Activated CD8-positive, alpha-beta memory T cell treated with anti-CD3 and anti-CD28 coated beads for 48 hours (primary cell): ENCODE measurements at regions not wholly inside any gene's neighbourhood (a gene's known extent, or its start where the extent isn't known, plus 50 kb on each side); places are given as distances from the start of the nearest gene placed in this dataset.
"Not testable (repeated sequence)": the region's sequence is repeated elsewhere in the genome, so short reads cannot be mapped to it uniquely, and the experiment has no call there.

Experiments used
- DNase-seq, 3 experiments: peaks; one replicate each; pipeline ENCODE4 v3.0.0-alpha.2; 2020; ENCODE audit warnings: low read depth in 2 of 3, low spot score in 2 of 3

DNA sequence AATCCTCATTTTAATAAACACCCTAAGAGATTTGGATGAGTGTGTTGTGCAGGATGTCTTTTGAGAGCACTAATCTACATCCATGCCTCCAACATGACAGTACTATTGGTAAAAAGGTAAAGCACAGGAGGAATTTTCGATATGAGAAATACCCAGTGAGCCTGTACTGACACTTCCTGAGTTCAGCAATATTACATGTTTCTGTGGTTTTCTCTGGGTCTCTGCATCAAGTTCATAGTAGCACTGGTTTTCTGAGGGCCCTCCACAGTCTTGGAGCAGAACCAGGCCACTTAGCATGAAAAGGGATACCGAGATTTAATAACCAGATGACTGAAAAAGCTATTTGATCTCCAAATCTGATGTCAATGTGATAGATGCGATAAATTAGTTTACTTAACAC is 524.1 kb downstream of the TMEM38B start:
- no peak for DNase-seq

DNA sequence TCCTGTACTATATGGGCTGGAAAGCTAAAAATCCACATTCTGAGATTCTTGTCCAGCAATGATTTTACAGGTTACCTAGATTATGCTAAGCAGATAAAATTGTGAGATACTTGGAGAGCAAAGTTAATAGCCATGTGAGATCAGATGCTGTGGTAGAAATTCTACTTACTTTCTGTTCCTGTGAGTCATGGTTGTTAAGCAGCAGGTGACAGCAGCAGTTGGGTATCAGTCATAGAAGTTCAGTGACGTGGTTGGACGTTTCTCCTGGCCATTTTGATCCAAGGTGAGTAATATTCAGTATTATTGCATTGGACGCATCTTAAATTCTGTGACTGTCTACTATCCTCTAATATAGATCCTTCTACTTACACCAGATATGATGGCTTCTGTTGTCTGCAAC is 524.5 kb downstream of the TMEM38B start:
- no peak for DNase-seq

GRCh38 chr9:106220415-106220814 is 526.1 kb downstream of the TMEM38B start:
- no peak for DNase-seq

DNA sequence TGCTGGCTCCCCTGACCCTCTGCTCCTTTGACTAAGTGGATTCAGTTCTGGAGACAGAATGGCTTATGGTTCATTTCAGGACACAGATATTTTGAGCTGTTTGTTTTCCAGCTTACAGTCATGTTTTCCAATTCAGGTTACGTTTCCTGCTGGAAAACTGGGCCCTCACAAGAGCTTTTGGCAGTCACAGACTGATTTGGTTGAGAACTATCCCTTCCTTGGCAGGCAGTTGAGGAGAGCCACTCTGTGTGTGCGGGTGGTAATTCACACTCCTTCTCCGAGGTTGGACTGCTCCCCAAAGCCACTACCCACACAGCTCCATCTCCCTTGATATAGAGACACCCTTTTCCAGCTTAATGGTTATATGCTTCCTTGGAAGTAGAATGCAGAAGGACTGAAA is 534.5 kb downstream of the TMEM38B start:
- DNase-seq, result no peak

DNA sequence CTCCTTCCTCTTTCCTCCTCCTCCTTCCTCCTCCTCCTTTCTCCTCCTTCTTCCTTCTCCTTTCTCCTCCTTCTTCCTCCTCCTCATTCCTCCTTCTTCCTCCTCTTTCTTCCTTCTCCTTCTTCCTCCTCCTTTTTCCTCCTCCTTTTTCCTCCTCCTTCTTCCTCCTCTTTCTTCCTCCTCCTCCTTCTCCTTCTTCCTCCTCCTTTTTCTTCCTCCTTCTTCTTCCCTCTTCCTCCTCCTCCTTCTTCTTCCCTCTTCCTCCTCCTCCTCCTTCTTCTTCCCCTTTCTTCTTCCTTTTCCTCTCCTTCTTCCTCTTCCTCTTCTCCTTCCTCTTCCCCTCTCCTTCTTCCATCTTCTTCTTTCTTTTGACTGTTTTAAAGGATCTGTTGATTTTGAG is 538.8 kb downstream of the TMEM38B start:
- no peak for DNase-seq

DNA sequence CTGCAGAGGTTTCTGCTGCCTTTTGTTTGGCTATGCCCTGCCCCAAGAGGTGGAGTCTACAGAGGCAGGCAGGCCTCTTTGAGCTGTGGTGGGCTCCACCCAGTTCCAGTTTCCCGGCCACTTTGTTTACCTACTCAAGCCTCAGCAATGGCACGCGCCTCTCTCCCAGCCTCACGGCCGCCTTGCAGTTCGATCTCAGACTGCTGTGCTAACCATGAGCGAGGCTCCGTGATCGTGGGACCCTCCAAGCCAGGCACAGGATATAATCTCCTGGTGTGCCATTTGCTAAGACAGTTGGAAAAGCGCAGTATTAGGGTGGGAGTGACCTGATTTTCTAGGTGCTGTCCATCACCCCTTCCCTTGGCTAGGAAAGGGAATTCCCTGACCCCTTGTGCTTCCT is 566.6 kb downstream of the TMEM38B start:
- not testable (repeated sequence) for DNase-seq

DNA sequence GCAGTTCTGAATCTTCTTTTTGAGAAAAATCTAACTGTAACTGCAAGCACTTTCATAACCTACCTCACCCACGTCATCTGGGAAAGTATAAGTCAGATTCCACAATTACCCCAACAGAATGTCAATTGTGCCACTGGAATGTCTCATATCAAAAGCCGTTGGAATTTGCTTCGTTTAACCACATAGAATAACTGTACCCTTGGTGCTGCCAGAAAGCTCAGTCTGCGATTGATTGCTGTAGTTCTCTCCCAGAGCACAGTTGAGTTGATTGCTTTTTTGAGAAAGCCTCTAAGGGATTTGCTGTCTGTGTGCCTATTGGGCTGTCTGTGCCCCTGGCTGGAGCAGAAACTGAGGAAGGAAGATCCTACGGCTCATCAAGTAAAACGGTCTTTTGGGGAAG is 583.6 kb downstream of the TMEM38B start:
- no peak for DNase-seq

GRCh38 chr9:106283769-106284168 is 579.2 kb upstream of the ZNF462 start:
- no peak for DNase-seq

DNA sequence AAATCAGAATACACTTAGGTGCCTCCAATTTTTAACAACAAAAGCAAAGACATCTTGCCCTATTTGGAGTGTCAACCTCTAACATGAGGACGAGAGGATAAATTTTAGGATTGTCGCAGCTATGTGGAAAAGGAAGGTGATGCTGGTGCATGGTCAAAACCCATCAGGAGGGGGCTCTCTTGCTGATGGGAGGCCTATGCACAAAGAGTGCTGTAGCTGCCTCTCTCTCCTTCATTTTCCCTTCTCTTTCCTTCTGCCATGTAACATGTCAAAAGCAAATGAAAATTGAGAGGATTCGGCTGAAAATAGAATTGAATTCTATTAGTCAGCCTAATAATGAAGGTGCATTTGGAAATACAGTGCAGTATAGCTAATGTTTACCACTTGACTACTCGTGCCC is 578.7 kb upstream of the ZNF462 start:
- DNase-seq, result no peak

DNA sequence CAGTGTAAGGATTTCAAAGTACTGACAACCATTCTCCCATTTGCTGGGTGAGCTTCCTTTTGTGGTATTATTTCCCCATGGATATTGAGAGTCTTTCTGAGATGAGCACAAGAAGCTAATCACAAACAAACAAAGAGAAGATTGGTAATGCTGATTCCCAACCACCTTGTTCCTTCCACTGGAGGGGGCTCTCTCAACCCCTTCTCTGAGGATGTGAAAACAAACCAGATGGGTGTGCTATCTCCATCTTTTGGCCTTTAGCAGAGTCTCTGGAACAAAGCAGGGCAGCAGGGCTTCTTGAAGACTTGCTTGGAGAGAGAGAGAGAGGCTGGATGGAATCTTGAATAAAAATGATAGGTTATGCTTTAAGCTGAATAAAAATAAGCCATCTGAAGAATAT is 576.7 kb upstream of the ZNF462 start:
- DNase-seq, result no peak

- no peak for DNase-seq
These were observed 575.8 kb upstream of the ZNF462 start for GRCh38 chr9:106287091-106287631.

DNA sequence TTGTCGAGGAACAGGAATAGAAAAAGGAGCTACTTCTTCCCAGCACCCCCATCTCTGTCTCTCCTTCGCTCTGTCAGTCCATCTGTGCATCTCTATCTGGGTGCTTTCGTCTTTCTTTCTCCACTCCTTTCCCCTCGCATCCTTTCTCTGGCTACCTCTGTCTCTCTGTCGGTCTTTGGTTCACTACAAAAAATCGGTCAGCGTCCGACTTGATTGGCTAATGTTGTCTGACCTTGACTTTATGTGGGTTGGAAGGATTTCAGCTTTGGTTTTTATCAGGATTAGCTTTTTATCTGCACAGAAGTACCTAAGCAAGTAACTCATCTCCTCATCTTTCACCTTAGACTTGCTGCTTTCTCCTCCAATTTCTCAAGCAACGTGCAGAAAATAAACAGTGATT is 575.2 kb upstream of the ZNF462 start:
- DNase-seq, result no peak

GRCh38 chr9:106288689-106289088 is 574.3 kb upstream of the ZNF462 start:
- DNase-seq, result no peak

- DNase-seq, result no peak
These were observed 571.2 kb upstream of the ZNF462 start for GRCh38 chr9:106291786-106292185.

GRCh38 chr9:106296426-106296825 is 566.5 kb upstream of the ZNF462 start:
- DNase-seq, result no peak

- no peak for DNase-seq
These were observed 564.0 kb upstream of the ZNF462 start for GRCh38 chr9:106298997-106299396.

GRCh38 chr9:106304401-106304920 is 558.5 kb upstream of the ZNF462 start:
- no peak for DNase-seq

DNA sequence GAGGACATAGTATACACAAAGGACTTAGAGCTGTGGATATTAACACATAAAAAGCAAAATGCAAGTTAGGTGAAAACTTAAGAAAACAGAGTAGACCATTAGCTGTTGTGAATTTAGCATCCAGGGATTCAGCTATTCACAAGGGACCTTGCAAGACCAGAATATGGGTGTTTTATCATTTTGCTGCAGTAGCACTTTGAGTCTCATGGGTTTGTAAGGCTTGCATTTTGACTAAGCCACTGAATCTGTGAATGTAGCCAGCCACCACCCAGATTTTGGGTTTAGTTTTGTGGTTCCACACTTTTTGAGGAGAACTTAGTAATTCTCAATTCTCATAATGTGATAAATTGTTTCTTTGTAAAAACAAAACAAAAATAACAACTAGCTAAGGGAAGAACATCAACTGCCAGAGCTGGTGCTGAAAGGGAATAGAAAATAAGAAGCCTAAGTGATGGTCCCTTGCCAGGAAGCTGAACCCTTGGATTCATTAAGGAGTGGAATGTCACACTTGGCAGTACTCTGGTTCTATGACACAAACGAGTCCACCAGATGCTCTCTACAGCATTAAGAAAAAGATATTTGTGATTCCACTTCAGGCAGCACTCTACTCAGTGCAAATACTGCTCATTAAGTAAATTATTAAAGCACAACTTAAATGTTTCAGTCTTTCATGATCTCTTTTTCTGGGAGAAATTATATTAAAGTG is 557.4 kb upstream of the ZNF462 start:
- no peak for DNase-seq

- DNase-seq, result no peak
These were observed 555.3 kb upstream of the ZNF462 start for GRCh38 chr9:106307670-106308069.

DNA sequence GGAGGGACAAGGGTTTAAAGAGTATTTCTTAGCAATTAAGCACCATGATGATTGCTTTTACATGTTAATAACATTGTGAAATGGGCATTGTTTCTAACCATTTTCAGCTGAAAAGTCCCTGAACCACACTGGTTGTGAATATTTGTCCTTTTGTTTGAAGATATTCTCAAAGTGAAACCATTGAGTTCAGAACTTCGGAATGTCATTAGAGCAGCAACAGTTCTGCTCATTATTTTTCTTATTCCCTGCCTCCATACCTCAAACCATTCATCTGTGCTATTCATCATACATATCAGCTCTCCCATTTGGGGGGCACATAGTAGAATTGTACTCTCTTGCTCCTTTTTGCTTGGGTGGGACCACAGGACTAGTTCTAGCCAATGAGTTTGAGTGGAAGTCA is 553.0 kb upstream of the ZNF462 start:
- no peak for DNase-seq

DNA sequence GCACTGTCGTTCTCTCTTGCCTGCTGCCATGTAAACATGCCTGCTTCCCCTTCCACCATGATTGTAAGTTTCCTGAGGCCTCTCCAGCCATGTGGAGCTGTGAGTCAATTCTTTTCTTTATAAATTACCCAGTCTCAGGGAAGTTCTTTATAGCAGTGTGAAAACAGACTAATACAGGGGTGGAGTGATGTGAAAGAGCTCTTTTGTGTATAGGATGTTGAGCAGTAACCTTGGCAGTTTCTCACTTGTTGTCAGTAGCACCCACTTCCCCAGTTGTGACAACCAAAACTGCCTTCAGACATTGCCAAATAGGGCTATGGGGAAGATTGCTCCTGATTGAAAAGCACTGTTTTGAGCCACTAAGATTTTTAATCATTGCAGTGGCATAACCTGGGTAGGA is 552.2 kb upstream of the ZNF462 start:
- DNase-seq, result no peak

DNA sequence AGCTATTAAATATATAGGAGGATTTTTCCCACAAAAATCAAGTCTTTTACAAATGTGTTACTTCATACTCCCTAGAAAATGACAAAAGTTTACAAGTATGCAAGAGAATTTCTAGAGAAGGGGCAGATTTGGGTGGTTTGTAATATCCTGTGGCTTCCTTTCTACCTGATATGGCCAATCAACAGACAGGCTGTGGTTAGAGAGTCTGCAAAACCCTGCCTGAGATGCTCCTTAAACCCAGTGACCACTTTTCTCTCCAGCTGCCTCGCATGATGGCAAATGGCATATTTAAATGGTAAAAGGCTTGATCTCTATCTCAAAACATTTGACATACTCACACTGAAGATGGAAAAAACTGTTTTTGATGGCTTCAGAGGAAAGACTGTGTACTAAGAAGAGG is 550.1 kb upstream of the ZNF462 start:
- no peak for DNase-seq

- no peak for DNase-seq
These were observed 548.5 kb upstream of the ZNF462 start for GRCh38 chr9:106314476-106314875.
